B cell (primary cell): ENCODE measurements at regions not wholly inside any gene's neighbourhood (a gene's known extent, or its start where the extent isn't known, plus 50 kb on each side); places are given as distances from the start of the nearest gene placed in this dataset.

ENCODE experiments used
- CTCF ChIP-seq: fragments of 200-600 bp; IDR thresholded peaks from one replicate; pipeline ENCODE4 v1.8.0; 2022; ENCODE audit warnings: antibody characterized with exemption, mild to moderate bottlenecking
- EZH2 ChIP-seq: IDR thresholded peaks from 2 replicates; pipeline ENCODE4 v1.6.1; 2012; ENCODE audit warnings: borderline replicate concordance, low read depth, mild to moderate bottlenecking, moderate library complexity, low read length; ENCODE audit not compliant: insufficient read depth, poor library complexity, severe bottlenecking

DNA sequence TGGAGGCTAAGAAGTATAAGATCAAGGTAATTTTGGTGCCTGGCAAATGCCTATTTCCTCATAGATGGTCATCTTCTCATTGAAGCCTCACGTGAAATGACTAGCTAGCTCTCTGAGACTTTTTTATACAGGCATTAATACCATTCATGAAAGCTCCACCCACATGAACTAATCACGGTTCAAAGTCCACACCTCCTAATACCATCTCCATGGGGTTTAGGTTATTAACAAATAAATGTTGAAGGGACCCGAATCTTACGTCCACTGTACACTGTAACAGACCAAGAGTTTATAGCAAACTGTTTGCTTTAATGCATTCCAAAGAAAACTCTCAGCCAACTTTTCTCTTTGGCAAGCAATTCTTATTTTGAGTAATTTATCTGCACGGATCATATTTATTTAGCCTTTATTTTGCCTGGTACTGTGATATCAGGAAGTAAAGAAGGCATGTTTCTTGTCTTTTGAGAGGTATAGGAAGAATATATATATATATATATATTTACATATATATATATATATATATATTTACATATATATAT is 296.1 kb upstream of the LRRC7 start:
- TF ChIP-seq CTCF (no peak), EZH2 (no peak)
